GM18951 (cell line): ENCODE measurements at regions not wholly inside any gene's neighbourhood (a gene's known extent, or its start where the extent isn't known, plus 50 kb on each side); places are given as distances from the start of the nearest gene placed in this dataset.

Source experiments
- POLR2A ChIP-seq: IDR thresholded peaks from 4 replicates; pipeline ENCODE4 v1.6.1; 2011; ENCODE audit warnings: mild to moderate bottlenecking; ENCODE audit not compliant: insufficient read length, insufficient read depth; ENCODE audit errors: extremely low read depth
- in situ Hi-C: fragments of 300-500 bp; cut with MboI; formaldehyde crosslinking; loops from one replicate; pipeline ENCODE4 v1.12.0; 2022; ENCODE audit warnings: low sequenced_read_pairs, mixed read lengths, inconsistent platforms; ENCODE audit not compliant: unreplicated experiment

DNA sequence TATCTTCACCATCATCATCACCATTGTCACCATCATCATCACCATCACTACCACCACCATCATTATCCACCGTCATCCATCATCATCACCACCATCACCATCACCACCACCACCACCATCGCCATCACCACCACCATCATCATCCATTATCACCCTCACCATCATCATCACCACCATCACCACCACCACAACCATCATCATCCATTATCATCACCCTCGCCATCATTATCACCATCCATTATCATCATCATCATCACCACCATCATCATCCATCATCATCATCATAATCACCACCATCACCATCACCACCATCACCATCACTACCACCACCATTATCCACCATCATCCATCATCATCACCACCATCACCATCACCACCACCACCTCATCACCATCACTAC, 95.6 kb downstream of the C16orf95 start:
- no peak for TF ChIP-seq POLR2A
- in situ Hi-C loops: no loop called here

DNA sequence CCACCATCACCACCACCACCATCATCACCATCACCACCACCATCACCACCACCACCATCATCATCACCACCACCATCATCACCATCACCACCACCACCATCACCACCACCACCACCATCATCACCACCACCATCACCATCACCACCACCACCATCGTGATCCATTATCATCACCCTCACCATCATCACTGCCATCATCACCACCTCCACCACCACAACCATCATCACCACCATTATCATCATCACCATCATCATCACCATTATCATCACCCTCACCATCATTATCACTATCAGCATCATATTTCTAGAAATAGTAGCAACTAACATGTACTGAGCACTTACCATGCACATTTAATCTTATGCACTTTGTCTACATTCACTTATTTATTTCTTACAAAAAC, 94.9 kb downstream of the C16orf95 start:
- in situ Hi-C loops: no loop called here
- no peak for TF ChIP-seq POLR2A

DNA sequence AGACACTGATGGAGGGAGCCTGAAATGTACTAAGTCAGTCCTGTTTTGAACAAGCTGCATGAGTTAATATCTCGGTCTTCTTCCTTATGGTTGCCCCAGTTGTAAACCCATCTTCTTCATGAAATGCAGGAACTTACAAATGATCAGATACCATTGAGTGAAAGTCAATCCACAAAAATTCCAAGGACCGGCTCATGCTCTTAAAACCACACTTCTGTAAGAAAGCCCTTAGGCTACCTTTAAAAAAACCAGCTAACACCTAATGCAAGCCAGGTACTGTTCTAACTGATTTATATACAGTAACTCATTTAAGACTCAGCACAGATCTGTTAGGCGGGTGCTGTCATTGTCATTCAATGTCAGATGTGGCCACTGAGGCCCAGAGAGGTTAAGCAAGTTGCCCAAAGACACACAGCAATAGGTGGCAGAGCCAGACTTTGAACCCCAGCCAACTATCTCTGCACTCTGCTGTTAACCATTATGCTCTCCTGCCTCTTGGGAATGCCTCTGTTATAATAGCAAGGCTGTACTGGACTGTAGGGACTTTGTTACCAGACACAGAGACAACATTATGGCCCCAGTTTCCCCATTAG, 93.4 kb downstream of the C16orf95 start:
- in situ Hi-C loops: no loop called here
- no peak for TF ChIP-seq POLR2A

DNA sequence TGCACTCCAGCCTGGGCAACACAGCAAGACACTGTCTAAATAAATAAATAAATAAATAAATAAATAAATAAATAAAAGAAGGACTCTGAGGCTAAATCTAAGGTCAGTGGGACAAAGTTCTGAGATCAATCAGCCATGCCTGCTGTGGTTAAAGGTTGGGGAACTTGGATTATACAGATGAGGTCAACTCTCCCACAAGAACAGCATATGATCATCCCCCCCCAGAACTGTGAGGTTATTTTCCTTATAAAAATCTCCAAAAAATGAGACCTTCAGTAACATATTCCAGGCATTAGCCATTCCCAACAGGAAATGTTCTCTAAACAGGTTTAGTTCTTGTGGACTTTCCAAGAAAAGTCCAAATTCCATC, 90.3 kb downstream of the C16orf95 start:
- no peak for TF ChIP-seq POLR2A
- in situ Hi-C loops: no loop called here

GRCh38 chr16:87227296-87227951, 89.8 kb downstream of the C16orf95 start:
- in situ Hi-C loops: no loop called here
- no peak for TF ChIP-seq POLR2A

DNA sequence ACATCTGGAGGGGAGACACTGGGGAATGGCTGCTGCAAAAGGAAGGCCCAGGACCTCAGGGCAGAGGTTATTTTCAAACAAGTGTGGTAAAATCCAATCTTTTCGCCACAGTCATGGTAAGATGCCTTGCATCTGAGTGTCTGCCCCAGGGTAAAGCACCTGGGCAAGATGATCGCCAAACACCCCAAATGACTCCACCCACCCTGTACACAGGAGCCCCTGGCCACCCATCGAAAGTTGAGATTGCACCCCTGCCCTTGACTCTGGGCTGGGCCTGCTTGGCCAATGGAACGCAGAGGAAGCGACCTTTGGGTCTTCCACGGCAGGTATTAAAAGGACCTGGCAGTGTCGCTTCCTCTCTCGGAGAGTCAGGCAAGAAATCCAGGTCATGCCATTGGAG, 88.8 kb downstream of the C16orf95 start:
- in situ Hi-C loops: no loop called here
- TF ChIP-seq POLR2A: no peak

GRCh38 chr16:87229230-87230188, 87.7 kb downstream of the C16orf95 start:
- in situ Hi-C loops: no loop called here
- no peak for TF ChIP-seq POLR2A

DNA sequence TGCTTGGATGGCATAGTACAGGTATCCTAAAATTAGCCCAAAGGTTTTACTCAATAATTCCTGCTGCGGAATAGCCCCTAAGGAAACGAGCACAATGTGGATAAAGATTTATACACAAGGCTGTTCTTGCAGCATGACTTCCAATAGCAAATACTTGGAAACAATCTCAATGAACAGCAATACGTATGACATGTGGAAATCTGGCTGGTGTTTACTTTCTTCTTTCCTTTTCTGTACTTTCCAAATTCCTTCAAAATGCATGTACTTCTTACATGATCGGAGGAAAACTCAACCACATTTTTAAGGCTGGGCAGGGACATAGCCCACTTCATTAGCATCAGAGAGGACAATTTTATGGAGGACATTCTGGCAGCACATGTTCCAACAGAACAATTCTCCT, 86.6 kb downstream of the C16orf95 start:
- in situ Hi-C loops: no loop called here
- TF ChIP-seq POLR2A: no peak

DNA sequence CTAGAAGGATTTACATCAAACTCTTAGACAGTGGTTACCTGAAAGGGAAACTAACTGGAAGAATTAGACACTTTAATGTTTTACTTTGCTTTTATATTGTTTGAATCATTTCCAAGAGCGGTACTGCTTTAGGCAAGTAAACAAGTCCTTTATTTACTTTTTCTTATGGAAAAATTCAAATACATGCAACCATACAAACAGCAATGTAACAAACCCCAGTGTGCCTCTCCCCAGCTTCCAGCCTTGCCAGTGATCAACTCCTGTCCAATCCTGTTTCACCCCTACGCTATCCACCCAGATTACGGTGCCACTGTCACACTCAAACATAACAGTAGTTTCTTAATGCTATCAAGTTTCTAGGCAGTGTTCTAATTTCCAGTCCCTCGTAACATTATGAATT, 85.9 kb downstream of the C16orf95 start:
- no peak for TF ChIP-seq POLR2A
- in situ Hi-C loops: no loop called here

DNA sequence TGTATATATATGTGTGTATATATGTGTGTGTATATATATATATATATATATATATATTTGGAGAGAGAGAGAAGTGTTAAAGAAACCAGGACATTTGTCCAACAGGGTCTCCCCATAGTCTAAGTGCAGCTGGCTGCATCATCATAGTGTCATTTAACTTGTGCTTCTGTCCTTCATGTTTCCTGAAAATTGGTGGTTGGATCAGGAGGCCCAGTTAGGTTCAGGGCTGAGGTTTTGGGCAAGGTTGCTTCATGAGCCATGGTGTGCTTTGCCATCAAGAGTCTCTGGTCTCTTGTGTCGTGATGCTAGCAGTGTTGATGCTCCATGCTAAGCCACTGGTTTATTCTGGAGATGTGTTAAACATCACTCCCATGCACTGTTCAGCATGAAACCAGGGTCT, 85.3 kb downstream of the C16orf95 start:
- in situ Hi-C loops: no loop called here
- TF ChIP-seq POLR2A: no peak

DNA sequence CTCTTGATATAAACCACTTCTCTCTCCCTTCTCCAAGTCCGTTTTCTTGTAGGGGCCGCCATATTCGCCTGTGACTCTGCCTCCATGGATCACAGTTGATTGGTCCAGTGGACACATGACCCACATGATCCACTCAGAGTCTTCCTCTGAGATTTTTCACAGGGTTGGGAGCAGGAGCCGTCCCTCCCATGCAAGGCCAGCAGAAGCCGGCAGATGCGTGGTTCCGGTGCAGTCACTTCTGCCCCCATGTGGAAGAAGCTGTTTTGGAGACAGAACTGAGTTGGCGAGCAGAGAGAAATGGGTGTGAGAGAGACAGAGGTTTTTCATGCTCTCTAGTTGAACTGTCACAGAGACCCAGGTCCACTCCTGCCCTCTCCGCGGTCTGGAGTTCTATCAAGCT, 83.3 kb downstream of the C16orf95 start:
- in situ Hi-C loops: no loop called here
- no peak for TF ChIP-seq POLR2A

GRCh38 chr16:87234601-87235000, 82.6 kb downstream of the C16orf95 start:
- TF ChIP-seq POLR2A: no peak
- in situ Hi-C loops: no loop called here

GRCh38 chr16:87235810-87236515, 81.2 kb downstream of the C16orf95 start:
- in situ Hi-C loops: no loop called here
- TF ChIP-seq POLR2A: no peak

DNA sequence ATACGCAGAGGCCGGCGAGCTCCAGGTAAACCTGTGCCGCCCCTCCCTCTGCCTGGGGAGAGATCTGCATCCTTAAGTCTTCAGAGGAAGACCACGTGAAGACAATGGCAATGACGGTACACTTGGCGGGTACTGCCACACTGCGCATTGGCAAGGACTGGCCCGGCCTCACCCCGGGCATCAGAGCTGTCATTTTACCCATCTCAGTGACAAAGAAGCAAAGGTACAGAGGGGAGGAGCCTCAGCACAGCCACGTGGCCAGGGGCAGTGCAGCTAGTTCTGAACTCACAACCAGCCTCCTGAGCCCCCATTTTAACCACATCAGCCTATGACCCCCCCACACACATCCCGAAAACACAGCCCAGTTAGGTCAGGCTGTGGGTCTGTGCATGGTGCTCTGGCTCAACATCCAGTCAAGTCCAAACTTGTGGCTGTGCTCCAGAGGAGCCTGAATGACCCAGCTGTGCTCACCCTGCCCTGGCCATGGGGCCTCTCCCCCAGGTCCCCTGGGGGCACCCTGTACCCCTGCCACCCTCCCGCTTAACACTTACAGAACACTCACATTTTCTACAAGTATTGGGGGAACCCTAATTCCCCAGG, 80.6 kb downstream of the C16orf95 start:
- in situ Hi-C loops: no loop called here
- TF ChIP-seq POLR2A: no peak
